ENCODE measurements at regions not wholly inside any gene's neighbourhood (a gene's known extent, or its start where the extent isn't known, plus 50 kb on each side); places are given as distances from the start of the nearest gene placed in this dataset.

DNA sequence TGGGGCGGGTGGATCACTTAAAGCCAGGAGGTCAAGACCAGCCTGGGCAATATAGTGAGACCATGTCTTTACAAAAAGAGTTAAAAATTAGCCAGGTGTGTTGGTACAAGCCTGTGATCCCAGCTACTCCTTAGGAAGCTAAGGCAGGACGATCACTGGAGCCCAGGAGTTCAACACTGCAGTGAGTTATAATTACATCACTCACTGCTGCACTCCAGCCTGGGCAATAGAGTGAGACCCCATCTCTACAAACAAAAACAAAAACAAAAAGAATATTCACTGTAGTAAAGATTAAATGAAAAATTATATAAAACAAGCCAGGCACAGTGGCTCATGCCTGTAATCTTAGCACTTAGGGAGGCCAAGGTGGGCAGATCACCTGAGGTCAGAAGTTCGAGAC, 1047.6 kb upstream of the AUTS2 start:
- TF ChIP-seq, protein P1, sequence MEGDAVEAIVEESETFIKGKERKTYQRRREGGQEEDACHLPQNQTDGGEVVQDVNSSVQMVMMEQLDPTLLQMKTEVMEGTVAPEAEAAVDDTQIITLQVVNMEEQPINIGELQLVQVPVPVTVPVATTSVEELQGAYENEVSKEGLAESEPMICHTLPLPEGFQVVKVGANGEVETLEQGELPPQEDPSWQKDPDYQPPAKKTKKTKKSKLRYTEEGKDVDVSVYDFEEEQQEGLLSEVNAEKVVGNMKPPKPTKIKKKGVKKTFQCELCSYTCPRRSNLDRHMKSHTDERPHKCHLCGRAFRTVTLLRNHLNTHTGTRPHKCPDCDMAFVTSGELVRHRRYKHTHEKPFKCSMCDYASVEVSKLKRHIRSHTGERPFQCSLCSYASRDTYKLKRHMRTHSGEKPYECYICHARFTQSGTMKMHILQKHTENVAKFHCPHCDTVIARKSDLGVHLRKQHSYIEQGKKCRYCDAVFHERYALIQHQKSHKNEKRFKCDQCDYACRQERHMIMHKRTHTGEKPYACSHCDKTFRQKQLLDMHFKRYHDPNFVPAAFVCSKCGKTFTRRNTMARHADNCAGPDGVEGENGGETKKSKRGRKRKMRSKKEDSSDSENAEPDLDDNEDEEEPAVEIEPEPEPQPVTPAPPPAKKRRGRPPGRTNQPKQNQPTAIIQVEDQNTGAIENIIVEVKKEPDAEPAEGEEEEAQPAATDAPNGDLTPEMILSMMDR (IDR thresholded peaks at IDR 0.05): no peak
- no peak for TF ChIP-seq POLR2A (IDR thresholded peaks at IDR 0.05; ENCODE audit: low read depth)
- TF ChIP-seq POLR2AphosphoS5 (IDR thresholded peaks at IDR 0.05): no peak
- TF ChIP-seq EP300 (IDR thresholded peaks at IDR 0.05): no peak

Measured in esophagus muscularis mucosa (tissue), 4 donors.